ENCODE measurements at regions not wholly inside any gene's neighbourhood (a gene's known extent, or its start where the extent isn't known, plus 50 kb on each side); places are given as distances from the start of the nearest gene placed in this dataset.

GRCh38 chr6:89028774-89029173, 51.8 kb upstream of the PNRC1 start:
- no peak for DNase-seq (ENCODE audit: low read depth, low spot score)

- no peak for DNase-seq (ENCODE audit: low read depth, low spot score)
Measured at GRCh38 chr6:89027756-89028155, 52.8 kb upstream of the PNRC1 start.

GRCh38 chr6:89026151-89026550, 54.4 kb upstream of the PNRC1 start:
- no peak for DNase-seq (ENCODE audit: low read depth, low spot score)

- DNase-seq (ENCODE audit: low read depth, low spot score): no peak
Measured at GRCh38 chr6:89025633-89026032, 54.9 kb upstream of the PNRC1 start.

- DNase-seq (ENCODE audit: low read depth, low spot score): no peak
Measured at GRCh38 chr6:89024456-89024855, 56.1 kb upstream of the PNRC1 start.

GRCh38 chr6:89023591-89024441, 56.7 kb upstream of the PNRC1 start:
- DNase-seq (ENCODE audit: low read depth, low spot score): no peak

GRCh38 chr6:89022798-89023197, 57.8 kb upstream of the PNRC1 start:
- no peak for DNase-seq (ENCODE audit: low read depth, low spot score)

GRCh38 chr6:89021629-89022028, 58.2 kb upstream of the RNGTT start:
- peak; percentile 95 for DNase-seq (ENCODE audit: low read depth, low spot score)

GRCh38 chr6:89015971-89016370, 52.6 kb upstream of the RNGTT start:
- DNase-seq (ENCODE audit: low read depth, low spot score): no peak

GRCh38 chr6:89013438-89013837, 50.0 kb upstream of the RNGTT start:
- DNase-seq (ENCODE audit: low read depth, low spot score): no peak
